OCI-M1 (cell line): ENCODE measurements at regions not wholly inside any gene's neighbourhood (a gene's known extent, or its start where the extent isn't known, plus 50 kb on each side); places are given as distances from the start of the nearest gene placed in this dataset.
A peak's percentile ranks its signal among the peaks of the same experiment; 100 is the strongest.

ENCODE experiments used
- DNase-seq: peaks from one replicate; lab custom pipeline; 2025; lab: John Stamatoyannopoulos, UW

GRCh38 chr13:48761256-48761655 lies 107.5 kb downstream of the CYSLTR2 start:
- DNase-seq: no peak

DNA sequence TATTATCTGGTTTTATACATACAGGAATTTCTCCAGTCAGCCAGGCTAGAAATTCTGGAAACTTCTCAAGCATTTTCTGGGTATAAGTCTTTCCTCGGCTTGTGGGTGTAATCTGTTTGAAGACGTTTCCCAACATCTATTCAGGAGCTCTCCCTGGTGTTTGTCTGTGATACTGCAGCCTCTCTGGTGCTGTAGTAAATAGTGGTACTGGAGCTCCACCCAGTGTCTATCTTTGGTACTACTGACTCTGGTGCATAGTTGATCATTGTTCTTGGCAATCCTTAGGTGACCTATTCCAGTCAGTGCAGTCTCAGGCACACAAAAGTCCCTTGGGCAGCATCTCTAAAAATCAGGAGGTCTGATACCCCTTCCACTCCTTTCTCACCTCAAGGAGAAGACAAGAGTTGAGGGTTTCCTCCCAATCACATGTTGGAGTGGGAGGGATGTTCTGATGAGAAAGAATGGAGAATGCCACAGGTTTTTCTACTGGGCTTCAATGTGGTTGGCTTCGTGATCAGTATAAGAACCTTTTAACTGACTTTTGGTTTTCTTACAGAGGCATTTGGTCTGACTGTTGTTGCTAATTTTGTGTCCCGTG lies 115.5 kb downstream of the CYSLTR2 start:
- peak; percentile 95 for DNase-seq

DNA sequence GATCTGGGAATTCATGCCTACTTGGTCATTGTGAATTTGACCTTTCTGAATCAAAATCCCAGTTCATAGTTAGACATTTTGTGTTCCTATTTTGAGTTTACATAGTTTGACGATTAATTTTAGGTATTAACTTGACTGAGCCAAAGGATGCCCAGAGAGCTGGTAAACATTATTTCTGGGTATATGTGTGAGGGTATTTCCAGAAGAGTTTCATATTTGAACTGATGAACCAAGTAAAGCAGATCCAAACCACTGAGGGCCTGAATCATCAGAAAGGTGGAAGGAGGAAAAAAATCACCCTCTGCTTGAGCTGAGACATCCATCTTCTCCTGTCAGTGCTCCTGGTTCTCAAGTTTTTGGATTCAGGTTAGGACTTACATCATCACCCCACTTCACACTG lies 116.6 kb downstream of the CYSLTR2 start:
- no peak for DNase-seq

- DNase-seq: no peak
Measured at GRCh38 chr13:48772908-48773307, 119.2 kb downstream of the CYSLTR2 start.

DNA sequence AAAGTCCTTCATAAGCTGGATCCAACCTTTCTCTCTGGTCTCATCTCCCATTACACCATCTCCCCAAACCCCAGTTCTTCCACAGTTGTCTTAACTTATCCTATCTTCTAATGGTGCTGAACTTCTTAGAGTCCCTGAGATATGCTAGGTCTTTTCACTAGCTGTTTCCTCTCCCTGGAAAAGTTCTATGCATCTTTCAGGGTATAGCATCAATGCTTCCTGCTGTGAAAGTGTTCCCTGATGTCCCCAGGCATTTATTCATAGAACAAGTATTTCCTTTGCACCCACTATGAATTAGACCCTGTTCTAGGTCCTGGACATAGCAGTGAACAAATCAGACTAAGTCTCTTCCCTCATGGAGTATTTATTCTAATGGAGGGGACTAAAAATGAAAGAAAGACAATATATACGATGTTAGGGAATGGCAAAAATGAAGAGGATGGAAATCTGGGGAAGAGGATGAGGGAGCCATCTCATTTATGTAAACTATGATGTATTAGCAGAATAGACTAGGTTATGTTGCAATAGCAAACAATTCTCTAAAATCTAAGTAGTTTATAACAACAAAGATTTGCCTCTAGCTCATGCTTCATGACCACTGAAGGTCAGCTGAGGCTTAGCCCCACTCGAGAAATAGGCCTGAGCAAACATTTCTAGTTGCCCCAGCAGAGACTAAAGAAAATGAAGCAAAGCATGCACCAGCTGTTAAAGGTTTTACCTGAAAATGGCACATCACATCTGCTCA lies 120.0 kb downstream of the CYSLTR2 start:
- DNase-seq: no peak

GRCh38 chr13:48775285-48775684 lies 121.6 kb downstream of the CYSLTR2 start:
- DNase-seq: no peak

DNA sequence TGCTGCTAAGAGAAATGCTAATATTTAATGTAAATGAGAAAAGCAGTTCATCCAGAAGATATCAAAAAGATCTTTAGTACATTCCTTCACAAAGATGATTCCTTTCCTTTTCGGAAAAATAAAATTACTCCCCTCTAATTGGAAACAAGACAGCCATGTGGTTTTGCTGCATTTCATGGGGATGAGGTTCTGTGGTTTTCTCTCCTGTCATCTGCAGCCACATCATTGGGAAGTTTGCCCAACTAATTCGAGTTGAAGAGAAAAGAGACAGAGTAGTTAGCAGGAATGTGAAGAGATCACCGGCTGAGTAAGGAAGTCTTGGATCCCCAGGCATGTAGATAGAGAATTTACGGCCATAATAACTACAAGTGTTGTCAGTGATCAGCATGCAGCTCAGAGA lies 122.1 kb downstream of the CYSLTR2 start:
- no peak for DNase-seq

- no peak for DNase-seq
Measured at GRCh38 chr13:48776401-48776800, 122.7 kb downstream of the CYSLTR2 start.

DNA sequence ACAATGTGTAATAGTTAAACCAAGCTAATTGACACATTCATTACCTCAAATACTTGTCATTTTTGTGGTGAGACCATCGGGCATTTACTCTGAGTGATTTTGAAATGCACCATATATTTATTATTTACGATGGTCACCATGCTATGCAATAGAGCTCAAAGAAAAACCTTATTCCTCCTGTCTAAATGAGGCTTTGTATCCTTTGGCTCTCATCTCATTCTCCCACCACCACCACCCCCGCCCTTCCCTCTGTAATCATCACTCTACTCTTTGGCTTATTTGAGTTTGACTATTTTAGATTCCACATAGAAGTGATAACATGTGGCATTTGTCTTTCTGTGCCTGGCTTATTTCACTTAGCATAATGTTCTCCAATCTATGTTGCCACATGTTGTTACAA lies 124.9 kb downstream of the CYSLTR2 start:
- no peak for DNase-seq

GRCh38 chr13:48780713-48781341 lies 127.1 kb downstream of the CYSLTR2 start:
- DNase-seq: no peak

DNA sequence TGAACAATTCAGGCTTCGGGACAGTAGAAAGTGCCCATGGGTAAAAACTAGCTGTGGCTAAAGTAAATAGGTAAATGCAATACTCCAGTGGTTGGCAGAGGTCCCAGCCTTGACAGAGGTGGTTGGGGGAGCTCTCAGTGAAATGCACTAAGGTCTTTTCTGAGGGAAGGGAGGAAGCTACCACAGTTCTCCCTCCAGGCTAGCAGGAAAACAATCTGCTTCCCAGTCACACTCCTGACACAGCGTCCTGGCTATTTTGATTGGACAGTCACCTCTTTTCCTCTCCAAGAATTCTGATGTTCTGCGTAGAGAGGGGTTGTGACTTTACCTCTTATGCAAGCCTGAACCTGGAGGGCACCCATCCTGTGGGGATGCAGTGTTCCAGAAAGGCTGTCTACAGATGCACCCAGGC lies 128.7 kb downstream of the CYSLTR2 start:
- no peak for DNase-seq

- peak; percentile 46 for DNase-seq
Measured at GRCh38 chr13:48783181-48783630, 129.5 kb downstream of the CYSLTR2 start.

DNA sequence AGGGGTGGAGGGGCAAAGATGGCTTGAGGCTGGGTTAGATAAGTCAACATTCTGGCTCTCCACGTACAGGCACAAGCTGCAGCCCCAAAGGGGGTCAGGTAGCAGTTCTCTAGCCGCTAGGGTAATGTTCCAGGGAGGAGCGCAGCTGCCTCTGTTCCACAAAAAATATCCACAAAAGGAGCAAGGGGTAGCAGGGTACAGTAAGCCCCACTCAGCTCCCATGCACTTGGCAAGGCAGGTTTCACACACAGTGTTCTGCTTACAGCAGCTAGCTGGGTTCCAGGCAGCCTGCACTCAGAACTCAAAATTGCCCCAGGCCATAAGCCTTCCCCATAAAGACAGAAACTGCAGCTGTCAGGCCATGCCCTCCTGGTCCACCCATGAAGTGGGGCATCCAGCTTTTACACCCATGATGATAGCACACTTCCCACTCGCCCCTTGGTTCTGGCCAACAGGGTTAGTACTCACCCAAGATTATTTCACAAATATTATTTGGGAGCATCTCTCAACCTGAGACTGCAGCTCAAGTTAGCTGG lies 130.0 kb downstream of the CYSLTR2 start:
- DNase-seq: no peak

GRCh38 chr13:48784916-48785548 lies 131.3 kb downstream of the CYSLTR2 start:
- peak; percentile 3 for DNase-seq

- DNase-seq: no peak
Measured at GRCh38 chr13:48790199-48790598, 136.5 kb downstream of the CYSLTR2 start.

- no peak for DNase-seq
Measured at GRCh38 chr13:48790966-48791365, 137.2 kb downstream of the CYSLTR2 start.

GRCh38 chr13:48797127-48797526 lies 143.4 kb downstream of the CYSLTR2 start:
- no peak for DNase-seq

DNA sequence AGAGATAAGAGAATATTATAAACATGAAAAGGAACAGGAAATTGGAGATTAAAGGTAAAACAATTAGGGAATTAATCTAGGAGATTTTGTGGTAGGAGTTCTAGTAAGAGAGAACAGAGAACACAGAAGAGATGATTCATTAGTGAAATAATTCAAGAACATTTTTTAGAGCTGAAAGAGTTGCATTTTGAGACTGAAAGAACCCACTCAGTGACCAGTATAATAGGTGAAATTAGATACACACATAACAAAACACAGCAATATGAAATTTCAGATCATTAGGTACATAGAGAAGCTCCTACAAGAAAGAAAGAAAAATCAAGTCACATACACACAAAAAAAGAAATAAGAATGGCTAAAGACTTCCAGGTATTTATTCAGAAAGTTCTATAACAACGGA lies 144.0 kb downstream of the CYSLTR2 start:
- DNase-seq: no peak

GRCh38 chr13:48798180-48798579 lies 144.5 kb downstream of the CYSLTR2 start:
- no peak for DNase-seq

GRCh38 chr13:48801255-48801654 lies 147.5 kb downstream of the CYSLTR2 start:
- no peak for DNase-seq

DNA sequence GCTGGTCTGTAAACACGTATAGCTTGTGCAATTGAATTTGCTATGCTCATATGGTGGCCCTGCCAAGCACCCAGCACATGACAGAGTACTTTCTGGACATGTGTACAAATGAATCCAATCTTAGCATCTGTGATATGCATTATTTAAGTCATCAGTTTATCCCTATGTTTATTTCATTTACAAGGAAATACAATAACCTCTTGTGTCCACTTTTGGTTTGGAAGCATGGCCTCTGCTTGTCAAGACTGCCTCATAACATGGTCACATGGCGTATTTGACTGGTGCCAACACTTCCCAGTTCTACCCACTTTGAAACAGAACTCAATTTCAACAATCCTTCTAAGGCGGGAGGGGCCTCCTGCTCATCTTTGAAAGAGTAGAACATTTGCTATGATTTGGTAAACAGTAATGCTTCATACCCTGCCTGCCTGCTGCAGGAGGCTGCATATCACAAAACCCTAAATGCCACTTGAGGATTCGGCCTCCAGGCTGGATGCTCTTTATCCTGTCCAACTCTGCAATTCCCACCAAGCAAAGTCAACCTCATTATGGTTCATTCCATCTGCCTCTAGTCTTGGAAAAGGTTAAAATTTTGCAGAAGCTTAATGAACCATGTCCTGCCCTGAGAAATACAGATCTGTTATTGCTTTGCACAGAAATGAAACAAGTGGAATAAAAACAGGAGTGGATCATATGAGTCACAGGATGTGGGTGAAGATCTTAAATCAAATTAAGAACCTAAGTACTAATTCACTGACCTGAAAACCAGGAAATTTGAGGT lies 151.3 kb downstream of the CYSLTR2 start:
- DNase-seq: no peak

DNA sequence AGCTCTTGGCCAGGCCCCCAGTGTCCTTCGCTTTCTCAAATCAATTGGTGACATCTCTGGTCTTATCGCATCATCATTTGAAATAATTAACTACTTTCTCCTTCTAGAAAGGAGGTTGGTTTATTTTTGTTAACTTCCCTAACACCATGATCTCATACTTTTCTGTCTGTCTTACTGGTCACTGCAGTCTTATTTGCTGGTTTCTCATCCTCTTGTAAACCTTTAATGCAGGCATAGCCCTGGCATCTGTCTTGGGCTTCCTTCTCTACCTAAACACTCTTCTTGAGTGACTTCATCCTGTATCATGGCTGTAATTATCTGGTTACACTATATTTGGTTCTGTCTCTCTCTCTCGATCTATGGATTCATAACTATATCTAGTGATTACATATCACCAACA lies 152.8 kb downstream of the CYSLTR2 start:
- DNase-seq: no peak
